ENCODE measurements at regions not wholly inside any gene's neighbourhood (a gene's known extent, or its start where the extent isn't known, plus 50 kb on each side); places are given as distances from the start of the nearest gene placed in this dataset.

- Histone ChIP-seq H3K4me3 (no peak overlapping the region), H3K4me1 (peaks cover 4% of the 10 kb centered on the region), H3K27me3 (ENCODE audit: insufficient read depth in 3 of 3, low read length in 2 of 3) (no peaks in the 10 kb centered on the region), H3K36me3 (ENCODE audit: insufficient read depth in 1 of 2, low read depth in 1 of 2) (no peaks in the 10 kb centered on the region), H3K27ac (no peak overlapping the region), H3K9me3 (no peaks in the 10 kb centered on the region)
- 87 to 91% (median 91%) methylated on average over 8 of the region's 8 CpGs for WGBS, 3 donors
- no peak for TF ChIP-seq CTCF (IDR thresholded peaks at IDR 0.05)
- DNase-seq: no peak
- ATAC-seq: no peak
- intact Hi-C loops (cut with DNase I): no loop called here
Observed at GRCh38 chr5:135186662-135187522, 152.9 kb upstream of the PITX1 start.

GRCh38 chr5:135185481-135186065 is 151.5 kb upstream of the PITX1 start:
- no peak overlapping the region for H3K4me3 ChIP-seq
- intact Hi-C loops (cut with DNase I): no loop called here
- no peaks in the 10 kb centered on the region for H3K27me3 ChIP-seq (ENCODE audit: insufficient read depth in 3 of 3, low read length in 2 of 3)
- DNase-seq (no peak), ATAC-seq (no peak)
- no peaks in the 10 kb centered on the region for H3K9me3 ChIP-seq
- H3K36me3 ChIP-seq (ENCODE audit: insufficient read depth in 1 of 2, low read depth in 1 of 2): no peaks in the 10 kb centered on the region
- no peaks in the 10 kb centered on the region for H3K4me1 ChIP-seq
- no peak for TF ChIP-seq CTCF (IDR thresholded peaks at IDR 0.05)
- H3K27ac ChIP-seq: no peak overlapping the region
- WGBS, 3 donors: 90 to 93% (median 90%) methylated on average over 6 of the region's 6 CpGs

GRCh38 chr5:135184646-135185045 is 150.6 kb upstream of the PITX1 start:
- Histone ChIP-seq H3K4me3 (no peak overlapping the region), H3K27me3 (ENCODE audit: insufficient read depth in 3 of 3, low read length in 2 of 3) (no peaks in the 10 kb centered on the region), H3K27ac (no peak overlapping the region), H3K9me3 (no peaks in the 10 kb centered on the region), H3K4me1 (no peaks in the 10 kb centered on the region), H3K36me3 (ENCODE audit: insufficient read depth in 1 of 2, low read depth in 1 of 2) (no peaks in the 10 kb centered on the region)
- WGBS, 3 donors: 92 to 95% (median 92%) methylated on average over 7 of the region's 7 CpGs
- ATAC-seq: no peak
- TF ChIP-seq CTCF (IDR thresholded peaks at IDR 0.05): no peak
- no peak for DNase-seq
- intact Hi-C loops (cut with DNase I): no loop called here

GRCh38 chr5:135183464-135183863 is 149.4 kb upstream of the PITX1 start:
- ATAC-seq (no peak), DNase-seq (no peak)
- Histone ChIP-seq H3K4me1 (no peaks in the 10 kb centered on the region), H3K36me3 (ENCODE audit: insufficient read depth in 1 of 2, low read depth in 1 of 2) (no peaks in the 10 kb centered on the region), H3K27me3 (ENCODE audit: insufficient read depth in 3 of 3, low read length in 2 of 3) (no peaks in the 10 kb centered on the region), H3K4me3 (no peak overlapping the region), H3K27ac (no peak overlapping the region), H3K9me3 (no peaks in the 10 kb centered on the region)
- intact Hi-C loops (cut with DNase I): no loop called here
- no peak for TF ChIP-seq CTCF (IDR thresholded peaks at IDR 0.05)
- 82 to 87% (median 84%) methylated on average over 4 of the region's 4 CpGs for WGBS, 3 donors

Measured in psoas muscle (tissue), 7 donors.